ENCODE measurements at regions not wholly inside any gene's neighbourhood (a gene's known extent, or its start where the extent isn't known, plus 50 kb on each side); places are given as distances from the start of the nearest gene placed in this dataset.

- TF ChIP-seq CTCF (IDR thresholded peaks at IDR 0.05; ENCODE audit: poor library complexity) (no peak), EZH2 (IDR thresholded peaks at IDR 0.05; ENCODE audit: borderline replicate concordance) (no peak), EZH2phosphoT487 (IDR thresholded peaks at IDR 0.05; ENCODE audit: low read depth, severe bottlenecking, unreplicated experiment) (no peak)
Measured at GRCh38 chr10:4217187-4217586, 432.2 kb upstream of the KLF6 start.
